Caco-2 (cell line): ENCODE measurements at regions not wholly inside any gene's neighbourhood (a gene's known extent, or its start where the extent isn't known, plus 50 kb on each side); places are given as distances from the start of the nearest gene placed in this dataset.

Source experiments
- BruUV-seq: library from RNA; stranded (reverse); fragments of 400-500 nt; replicated peaks from 2 replicates; lab custom pipeline; 2021; lab: Mats Ljungman, UMichigan
- CTCF ChIA-PET: fragments of 300-600 bp; sonication (Branson Sonifier 250); formaldehyde crosslinking; loops from one replicate; lab custom pipeline; 2022; ENCODE audit warnings: antibody characterized with exemption; lab: Charles Lee
- POLR2A ChIA-PET: fragments of 300-600 bp; sonication (Branson Sonifier 250); formaldehyde crosslinking; loops from one replicate; lab custom pipeline; 2022; ENCODE audit warnings: antibody characterized with exemption; lab: Charles Lee
- DNase-seq, 2 experiments: peaks; one replicate each; pipeline versions ENCODE4 v3.0.0 to v3.0.0-alpha.2; 2020 to 2022
- H3K27me3 ChIP-seq: replicated peaks from 2 replicates; pipeline ENCODE4 v1.6.0; 2011; ENCODE audit warnings: low read length; ENCODE audit not compliant: control insufficient read depth, insufficient read depth
- H3K36me3 ChIP-seq: 2 replicates; pipeline ENCODE4 v1.5.1; 2011; ENCODE audit warnings: low read length; ENCODE audit not compliant: control insufficient read depth, insufficient read depth
- H3K4me1 ChIP-seq: fragments of 250-450 bp; sonication (Bioruptor Pico); 2 replicates; pipeline ENCODE4 v1.5.1; 2020; ENCODE audit warnings: mild to moderate bottlenecking
- H3K4me3 ChIP-seq: 2 replicates; pipeline ENCODE4 v1.5.1; 2011; ENCODE audit warnings: low read depth, mild to moderate bottlenecking, control low read depth, low read length
- H3K9me3 ChIP-seq: fragments of 250-450 bp; sonication (Bioruptor Pico); 2 replicates; pipeline ENCODE4 v1.5.1; 2020; ENCODE audit warnings: mild to moderate bottlenecking, moderate library complexity
- H3K27ac Mint-ChIP-seq: one replicate; pipeline ENCODE4 v1.8.0; 2022; ENCODE audit warnings: mixed read lengths; ENCODE audit not compliant: unreplicated experiment
- H3K27me3 Mint-ChIP-seq: one replicate; pipeline ENCODE4 v1.8.0; 2022; ENCODE audit warnings: mixed read lengths; ENCODE audit not compliant: insufficient read depth, unreplicated experiment
- H3K36me3 Mint-ChIP-seq: one replicate; pipeline ENCODE4 v1.8.0; 2022; ENCODE audit warnings: mild to moderate bottlenecking, mixed read lengths; ENCODE audit not compliant: insufficient read depth, unreplicated experiment
- H3K4me1 Mint-ChIP-seq: one replicate; pipeline ENCODE4 v1.8.0; 2022; ENCODE audit warnings: low read depth, mixed read lengths; ENCODE audit not compliant: unreplicated experiment
- H3K4me3 Mint-ChIP-seq: one replicate; pipeline ENCODE4 v1.8.0; 2022; ENCODE audit warnings: mild to moderate bottlenecking, moderate library complexity, mixed read lengths; ENCODE audit not compliant: unreplicated experiment
- H3K9me3 Mint-ChIP-seq: one replicate; pipeline ENCODE4 v1.8.0; 2022; ENCODE audit warnings: mixed read lengths; ENCODE audit not compliant: unreplicated experiment
- intact Hi-C: fragments of 100-400 bp; cut with micrococcal nuclease; formaldehyde crosslinking; loops from one replicate; pipeline ENCODE4 v1.10.0; 2022; ENCODE audit not compliant: unreplicated experiment
- TF ChIP-seq, protein P1 (sequence below), 2 experiments: fragments of 200-600 bp in 1 of 2; IDR thresholded peaks; 1 replicate in 1 of 2; 2 replicates in 1 of 2; pipeline versions ENCODE4 v1.5.1 to v1.8.0; 2011 to 2022; ENCODE audit warnings: antibody characterized with exemption in 1 of 2, control low read depth in 1 of 2, inconsistent platforms in 1 of 2, low read depth in 1 of 2, low read length in 1 of 2, mild to moderate bottlenecking in 1 of 2, moderate library complexity in 1 of 2; ENCODE audit not compliant: insufficient read depth in 1 of 2, severe bottlenecking in 1 of 2, unreplicated experiment in 1 of 2

DNA sequence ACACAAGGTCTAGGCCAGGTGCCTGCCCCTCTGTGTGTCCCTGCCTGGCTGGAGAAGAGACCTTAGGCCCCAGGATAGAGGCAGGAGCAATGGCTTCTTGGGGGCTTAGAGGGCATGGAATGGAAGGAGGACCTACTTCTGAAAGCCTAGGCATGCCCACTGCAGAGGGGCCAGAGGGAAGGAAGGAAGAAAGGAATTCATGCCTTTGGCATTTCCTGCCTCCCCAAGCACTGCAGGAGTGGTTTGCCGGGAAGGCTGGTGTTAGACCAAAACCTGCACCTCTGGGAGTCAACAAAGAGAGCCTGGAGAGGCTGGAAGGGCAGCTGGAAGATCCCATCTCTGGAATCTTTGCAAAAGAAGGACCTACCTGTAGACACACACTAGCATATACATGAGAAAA is 50.7 kb upstream of the KCNE2 start:
- Mint-ChIP-seq H3K27me3 (peaks cover 11% of the 10 kb centered on the region), H3K36me3 (no peaks in the 10 kb centered on the region), H3K4me3 (no peak overlapping the region), H3K27ac (no peak overlapping the region), H3K4me1 (no peaks in the 10 kb centered on the region), H3K9me3 (no peaks in the 10 kb centered on the region)
- POLR2A ChIA-PET, result no interaction called here
- TF ChIP-seq, protein P1, sequence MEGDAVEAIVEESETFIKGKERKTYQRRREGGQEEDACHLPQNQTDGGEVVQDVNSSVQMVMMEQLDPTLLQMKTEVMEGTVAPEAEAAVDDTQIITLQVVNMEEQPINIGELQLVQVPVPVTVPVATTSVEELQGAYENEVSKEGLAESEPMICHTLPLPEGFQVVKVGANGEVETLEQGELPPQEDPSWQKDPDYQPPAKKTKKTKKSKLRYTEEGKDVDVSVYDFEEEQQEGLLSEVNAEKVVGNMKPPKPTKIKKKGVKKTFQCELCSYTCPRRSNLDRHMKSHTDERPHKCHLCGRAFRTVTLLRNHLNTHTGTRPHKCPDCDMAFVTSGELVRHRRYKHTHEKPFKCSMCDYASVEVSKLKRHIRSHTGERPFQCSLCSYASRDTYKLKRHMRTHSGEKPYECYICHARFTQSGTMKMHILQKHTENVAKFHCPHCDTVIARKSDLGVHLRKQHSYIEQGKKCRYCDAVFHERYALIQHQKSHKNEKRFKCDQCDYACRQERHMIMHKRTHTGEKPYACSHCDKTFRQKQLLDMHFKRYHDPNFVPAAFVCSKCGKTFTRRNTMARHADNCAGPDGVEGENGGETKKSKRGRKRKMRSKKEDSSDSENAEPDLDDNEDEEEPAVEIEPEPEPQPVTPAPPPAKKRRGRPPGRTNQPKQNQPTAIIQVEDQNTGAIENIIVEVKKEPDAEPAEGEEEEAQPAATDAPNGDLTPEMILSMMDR (IDR thresholded peaks at IDR 0.05; ENCODE audit: insufficient read depth in 1 of 2, low read depth in 1 of 2, low read length in 1 of 2, severe bottlenecking in 1 of 2, unreplicated experiment in 1 of 2), result no peak
- H3K9me3 ChIP-seq, result no peaks in the 10 kb centered on the region
- CTCF ChIA-PET, result no interaction called here
- no peaks in the 10 kb centered on the region for H3K36me3 ChIP-seq
- no TSS peak for BruUV-seq
- H3K27me3 ChIP-seq, result no peaks in the 10 kb centered on the region
- DNase-seq, result no peak
- no peaks in the 10 kb centered on the region for H3K4me1 ChIP-seq
- H3K4me3 ChIP-seq, result no peak overlapping the region
- intact Hi-C loops, result no loop called here
